GM12875 (cell line): ENCODE measurements at regions not wholly inside any gene's neighbourhood (a gene's known extent, or its start where the extent isn't known, plus 50 kb on each side); places are given as distances from the start of the nearest gene placed in this dataset.

Experiments used
- H3K4me3 ChIP-seq: one replicate; pipeline ENCODE4 v1.5.1; 2011; ENCODE audit warnings: low read depth, low read length, control low read depth
- TF ChIP-seq, protein P1 (sequence below): IDR thresholded peaks from 2 replicates; pipeline ENCODE4 v1.5.1; 2011; ENCODE audit warnings: low read depth, mild to moderate bottlenecking, control low read depth, inconsistent platforms, low read length, moderate library complexity, borderline replicate concordance; ENCODE audit not compliant: insufficient read depth

DNA sequence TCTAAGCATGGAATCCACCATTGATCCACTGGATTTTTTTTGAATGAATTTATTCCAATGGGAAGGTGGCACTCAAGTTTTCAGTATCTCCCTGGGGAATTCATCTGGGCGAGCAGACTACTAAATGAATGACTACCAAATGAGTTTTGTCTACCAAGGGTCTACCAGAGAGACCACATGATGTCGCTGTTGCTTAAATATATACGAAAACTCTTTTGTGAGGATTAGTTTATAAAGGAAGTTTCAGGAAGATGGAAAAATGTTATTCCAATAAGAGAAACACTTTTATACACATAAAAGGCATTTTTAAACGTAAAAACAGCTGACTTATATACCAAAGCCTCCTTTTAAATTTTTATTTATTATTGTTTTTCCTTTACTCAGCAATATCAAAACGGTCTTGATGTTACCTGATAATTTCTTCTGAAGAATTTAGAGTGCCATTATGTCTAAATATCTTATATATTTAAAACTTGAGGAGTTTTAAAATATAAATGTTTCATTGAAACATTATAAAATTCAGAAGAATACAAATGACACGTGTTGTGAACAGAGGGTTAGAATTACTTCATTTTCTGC, 139.7 kb downstream of the HRH4 start:
- H3K4me3 ChIP-seq, result no peak overlapping the region
- TF ChIP-seq, protein P1, sequence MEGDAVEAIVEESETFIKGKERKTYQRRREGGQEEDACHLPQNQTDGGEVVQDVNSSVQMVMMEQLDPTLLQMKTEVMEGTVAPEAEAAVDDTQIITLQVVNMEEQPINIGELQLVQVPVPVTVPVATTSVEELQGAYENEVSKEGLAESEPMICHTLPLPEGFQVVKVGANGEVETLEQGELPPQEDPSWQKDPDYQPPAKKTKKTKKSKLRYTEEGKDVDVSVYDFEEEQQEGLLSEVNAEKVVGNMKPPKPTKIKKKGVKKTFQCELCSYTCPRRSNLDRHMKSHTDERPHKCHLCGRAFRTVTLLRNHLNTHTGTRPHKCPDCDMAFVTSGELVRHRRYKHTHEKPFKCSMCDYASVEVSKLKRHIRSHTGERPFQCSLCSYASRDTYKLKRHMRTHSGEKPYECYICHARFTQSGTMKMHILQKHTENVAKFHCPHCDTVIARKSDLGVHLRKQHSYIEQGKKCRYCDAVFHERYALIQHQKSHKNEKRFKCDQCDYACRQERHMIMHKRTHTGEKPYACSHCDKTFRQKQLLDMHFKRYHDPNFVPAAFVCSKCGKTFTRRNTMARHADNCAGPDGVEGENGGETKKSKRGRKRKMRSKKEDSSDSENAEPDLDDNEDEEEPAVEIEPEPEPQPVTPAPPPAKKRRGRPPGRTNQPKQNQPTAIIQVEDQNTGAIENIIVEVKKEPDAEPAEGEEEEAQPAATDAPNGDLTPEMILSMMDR, result peak; percentile 23; the same call in 1 of the 2 replicates

DNA sequence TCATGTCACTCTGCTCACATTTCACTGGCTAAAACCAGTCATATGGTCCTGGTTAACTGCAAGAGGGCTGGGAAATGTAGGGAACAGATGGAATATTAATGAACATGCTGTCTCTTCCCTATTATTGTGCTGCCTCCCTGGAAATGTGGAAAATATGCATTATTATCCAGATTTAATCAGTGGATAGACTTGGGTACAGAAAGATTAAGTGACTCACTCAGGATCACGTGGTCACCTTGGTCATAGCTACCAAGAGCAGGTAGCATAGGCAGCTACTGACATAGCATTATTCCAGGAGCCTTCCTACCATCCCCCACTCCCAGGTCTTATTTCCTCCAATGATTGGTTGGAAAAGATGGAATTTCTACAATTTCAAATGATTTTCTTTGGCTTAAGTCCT, 141.1 kb downstream of the HRH4 start:
- H3K4me3 ChIP-seq, result no peak overlapping the region
- TF ChIP-seq, protein P1, result no peak

DNA sequence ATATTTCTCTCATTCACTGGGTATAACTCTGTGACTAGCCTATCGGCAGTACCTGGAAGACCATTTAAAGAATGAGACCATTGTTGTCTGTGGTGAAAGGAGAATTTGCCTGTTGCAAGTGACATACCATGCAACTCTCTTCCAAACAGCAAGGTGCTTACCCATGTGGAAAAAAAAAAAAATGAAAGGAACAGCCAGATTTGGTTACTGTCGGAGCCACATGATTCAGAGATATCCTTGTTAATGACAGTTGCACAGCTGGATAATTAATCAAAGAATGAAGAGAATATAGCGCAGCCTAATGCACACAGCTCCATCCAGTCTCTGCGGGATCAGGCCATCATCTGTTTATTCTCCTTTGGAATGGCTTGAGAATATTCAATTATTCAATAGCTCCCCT, 141.8 kb downstream of the HRH4 start:
- TF ChIP-seq, protein P1, result no peak
- no peak overlapping the region for H3K4me3 ChIP-seq

DNA sequence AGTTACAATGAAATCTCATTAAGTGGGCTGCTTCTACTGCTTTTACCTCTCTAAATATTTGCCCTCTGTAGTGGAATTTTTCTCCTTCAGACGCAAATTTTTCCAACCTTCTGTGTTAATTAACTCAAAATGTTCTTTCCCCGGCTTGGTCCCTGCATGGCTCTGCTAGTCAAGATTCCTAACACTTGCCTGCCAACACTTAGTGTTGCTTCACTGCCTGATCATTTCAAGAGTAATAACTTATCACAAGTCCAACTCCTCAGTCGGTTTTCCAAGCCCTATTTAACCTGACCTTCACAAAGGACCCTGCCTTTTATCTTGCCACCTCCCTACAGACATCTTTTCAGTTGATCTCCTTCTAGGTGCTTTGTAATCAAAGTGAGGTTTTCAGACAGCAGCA, 142.7 kb downstream of the HRH4 start:
- TF ChIP-seq, protein P1, result no peak
- no peak overlapping the region for H3K4me3 ChIP-seq

DNA sequence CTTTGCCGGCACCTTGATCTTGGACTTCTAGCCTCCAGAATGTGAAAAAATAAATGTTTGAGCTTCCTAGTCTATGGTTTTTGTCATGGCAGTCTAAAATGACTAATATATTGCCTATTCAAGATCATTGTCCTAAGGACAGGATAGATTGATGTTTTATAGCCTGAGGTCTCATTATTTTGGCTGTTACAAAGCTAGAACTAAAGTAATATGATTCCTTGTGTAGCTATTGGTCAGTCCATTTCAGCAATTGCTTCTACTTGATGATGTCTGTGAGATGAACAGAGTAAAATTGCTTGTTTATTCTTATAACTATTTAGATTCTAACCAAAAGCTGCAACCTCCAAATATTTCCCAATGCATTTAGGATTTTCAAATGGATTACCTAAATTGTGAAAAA, 145.0 kb downstream of the HRH4 start:
- TF ChIP-seq, protein P1, result no peak
- H3K4me3 ChIP-seq, result no peak overlapping the region

DNA sequence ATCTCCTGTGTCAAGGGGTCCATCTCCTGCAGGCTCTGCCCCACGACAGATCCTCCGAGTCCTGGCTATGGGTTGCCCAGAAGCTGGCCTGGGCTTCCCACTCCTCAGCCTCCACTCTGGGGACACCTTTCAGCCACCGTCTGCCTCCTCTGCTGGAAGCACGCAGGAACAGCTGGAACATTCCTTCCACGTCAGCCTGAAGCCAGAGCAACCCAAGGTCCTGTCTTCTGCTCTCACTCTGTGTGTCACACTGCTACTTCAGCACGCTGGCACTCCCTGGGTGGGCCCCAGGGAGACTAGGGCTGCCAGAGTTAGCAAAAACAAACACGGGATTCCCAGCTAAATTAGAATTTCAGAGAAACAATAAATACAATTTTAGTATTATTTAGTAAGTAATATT, 148.8 kb downstream of the HRH4 start:
- no peak overlapping the region for H3K4me3 ChIP-seq
- TF ChIP-seq, protein P1, result no peak

DNA sequence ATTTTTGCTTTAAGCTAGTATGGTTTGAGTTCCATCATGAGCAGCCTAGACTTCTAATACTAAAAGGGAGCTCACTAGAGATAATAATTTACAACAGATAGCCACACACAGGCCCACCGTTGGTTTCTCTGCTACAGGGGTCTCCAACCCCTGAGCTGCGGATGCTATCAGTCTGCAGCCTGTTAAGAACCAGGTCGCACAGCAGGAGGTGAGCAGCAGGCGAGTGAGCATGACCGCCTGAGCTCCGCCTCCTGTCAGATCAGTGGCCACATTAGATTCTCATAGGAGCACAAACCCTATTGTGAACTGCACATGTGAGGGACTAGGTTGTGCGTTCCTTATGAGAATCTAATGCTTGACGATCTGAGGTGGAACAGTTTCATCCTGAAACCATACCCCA, 150.6 kb downstream of the HRH4 start:
- no peak overlapping the region for H3K4me3 ChIP-seq
- TF ChIP-seq, protein P1, result no peak
